ENCODE measurements at regions not wholly inside any gene's neighbourhood (a gene's known extent, or its start where the extent isn't known, plus 50 kb on each side); places are given as distances from the start of the nearest gene placed in this dataset.

DNA sequence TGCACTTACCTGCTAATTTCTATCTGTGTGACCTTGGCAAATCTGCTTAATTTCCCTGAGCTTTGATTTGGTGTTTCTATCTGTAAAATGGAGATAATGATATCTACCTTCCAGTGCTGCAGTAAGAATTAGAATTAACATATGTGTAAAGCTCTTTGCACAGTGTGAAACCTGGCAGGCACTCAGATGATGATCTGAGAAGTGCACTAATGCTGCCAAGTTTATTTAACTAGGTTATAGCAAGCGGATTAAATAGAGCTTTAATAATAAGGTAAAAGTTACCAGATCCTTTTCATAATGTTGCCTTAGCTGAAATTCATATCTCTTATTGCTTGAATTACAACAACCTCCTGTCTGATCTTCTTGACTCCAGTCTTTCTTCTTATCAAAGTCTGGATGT, 315.3 kb upstream of the CD180 start:
- in situ Hi-C loops (cut with HindIII; ENCODE audit: low sequenced_read_pairs) = no loop called here
- no peak overlapping the region for H3K4me3 ChIP-seq (ENCODE audit: low read depth, low read length)
- TF ChIP-seq, protein P1, sequence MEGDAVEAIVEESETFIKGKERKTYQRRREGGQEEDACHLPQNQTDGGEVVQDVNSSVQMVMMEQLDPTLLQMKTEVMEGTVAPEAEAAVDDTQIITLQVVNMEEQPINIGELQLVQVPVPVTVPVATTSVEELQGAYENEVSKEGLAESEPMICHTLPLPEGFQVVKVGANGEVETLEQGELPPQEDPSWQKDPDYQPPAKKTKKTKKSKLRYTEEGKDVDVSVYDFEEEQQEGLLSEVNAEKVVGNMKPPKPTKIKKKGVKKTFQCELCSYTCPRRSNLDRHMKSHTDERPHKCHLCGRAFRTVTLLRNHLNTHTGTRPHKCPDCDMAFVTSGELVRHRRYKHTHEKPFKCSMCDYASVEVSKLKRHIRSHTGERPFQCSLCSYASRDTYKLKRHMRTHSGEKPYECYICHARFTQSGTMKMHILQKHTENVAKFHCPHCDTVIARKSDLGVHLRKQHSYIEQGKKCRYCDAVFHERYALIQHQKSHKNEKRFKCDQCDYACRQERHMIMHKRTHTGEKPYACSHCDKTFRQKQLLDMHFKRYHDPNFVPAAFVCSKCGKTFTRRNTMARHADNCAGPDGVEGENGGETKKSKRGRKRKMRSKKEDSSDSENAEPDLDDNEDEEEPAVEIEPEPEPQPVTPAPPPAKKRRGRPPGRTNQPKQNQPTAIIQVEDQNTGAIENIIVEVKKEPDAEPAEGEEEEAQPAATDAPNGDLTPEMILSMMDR (IDR thresholded peaks at IDR 0.05; ENCODE audit: low read depth, low read length, missing control alignments) = no peak
- peak; percentile 57 for DNase-seq (ENCODE audit: low read depth)

GRCh38 chr5:67510204-67510603, 313.6 kb upstream of the CD180 start:
- TF ChIP-seq, protein P1 (IDR thresholded peaks at IDR 0.05; ENCODE audit: low read depth, low read length, missing control alignments) = no peak
- DNase-seq (ENCODE audit: low read depth) = no peak
- in situ Hi-C loops (cut with HindIII; ENCODE audit: low sequenced_read_pairs) = no loop called here

DNA sequence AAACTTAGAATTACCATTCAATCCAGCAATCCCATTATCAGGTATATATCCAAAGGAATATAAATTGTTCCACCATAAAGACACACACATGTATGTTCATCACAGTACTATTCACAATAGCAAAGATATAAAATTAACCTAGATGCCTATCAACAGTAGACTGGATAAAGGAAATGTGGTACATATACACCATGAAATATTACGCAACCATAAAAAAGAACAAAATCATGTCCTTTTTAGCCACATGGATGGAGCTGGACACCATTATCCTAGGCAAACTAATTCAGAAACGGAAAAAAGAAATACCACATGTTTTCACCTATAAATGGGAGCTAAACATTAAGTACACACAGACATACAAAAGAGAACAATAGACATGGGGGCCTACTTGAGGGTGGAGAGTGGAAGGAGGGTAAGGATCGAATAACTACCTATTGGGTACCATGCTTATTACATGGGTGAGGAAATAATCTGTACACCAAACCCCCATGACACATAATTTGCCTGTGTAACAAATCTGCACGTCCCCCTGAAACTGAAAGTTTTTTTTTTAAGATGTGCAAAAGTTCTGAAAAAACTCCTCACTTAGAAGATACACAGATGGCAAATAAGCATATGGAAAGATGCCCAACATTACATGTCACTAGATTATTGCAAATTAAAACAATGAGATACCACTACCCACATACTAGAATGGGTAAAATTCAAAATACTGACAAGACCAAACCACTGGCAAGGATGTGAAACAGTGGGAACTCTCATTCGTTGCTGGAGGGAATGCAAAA, 313.0 kb upstream of the CD180 start:
- in situ Hi-C loops (cut with HindIII; ENCODE audit: low sequenced_read_pairs) = no loop called here
- TF ChIP-seq, protein P1 (IDR thresholded peaks at IDR 0.05; ENCODE audit: low read depth, low read length, missing control alignments) = no peak
- H3K4me3 ChIP-seq (ENCODE audit: low read depth, low read length) = no peak overlapping the region
- no peak for DNase-seq (ENCODE audit: low read depth)

More at GRCh38 chr5:67510204-67510603, 313.6 kb upstream of the CD180 start:
- H3K4me3 ChIP-seq (ENCODE audit: low read depth, low read length) = no peak overlapping the region

DNA sequence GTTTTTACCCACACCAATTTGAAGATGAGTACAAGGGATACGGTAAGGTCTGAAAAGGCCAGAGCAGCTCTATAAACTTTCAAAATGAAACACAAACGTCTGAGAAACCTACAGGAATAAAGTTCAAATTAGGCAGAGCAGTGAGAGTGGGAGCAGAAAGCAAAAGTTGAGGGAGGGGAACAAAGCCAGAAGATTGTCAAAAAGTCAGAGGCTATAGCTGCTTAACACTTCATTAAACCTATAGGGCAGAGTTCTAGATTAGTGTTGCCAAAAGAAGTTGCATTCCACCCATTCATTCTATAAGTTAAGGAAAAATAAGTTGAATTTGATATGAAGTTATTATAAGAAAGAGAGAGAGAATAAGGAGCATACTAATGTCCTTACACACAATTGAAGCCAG, 309.6 kb upstream of the CD180 start:
- DNase-seq (ENCODE audit: low read depth) = no peak
- TF ChIP-seq, protein P1 (IDR thresholded peaks at IDR 0.05; ENCODE audit: low read depth, low read length, missing control alignments) = no peak
- in situ Hi-C loops (cut with HindIII; ENCODE audit: low sequenced_read_pairs) = no loop called here
- H3K4me3 ChIP-seq (ENCODE audit: low read depth, low read length) = no peak overlapping the region

DNA sequence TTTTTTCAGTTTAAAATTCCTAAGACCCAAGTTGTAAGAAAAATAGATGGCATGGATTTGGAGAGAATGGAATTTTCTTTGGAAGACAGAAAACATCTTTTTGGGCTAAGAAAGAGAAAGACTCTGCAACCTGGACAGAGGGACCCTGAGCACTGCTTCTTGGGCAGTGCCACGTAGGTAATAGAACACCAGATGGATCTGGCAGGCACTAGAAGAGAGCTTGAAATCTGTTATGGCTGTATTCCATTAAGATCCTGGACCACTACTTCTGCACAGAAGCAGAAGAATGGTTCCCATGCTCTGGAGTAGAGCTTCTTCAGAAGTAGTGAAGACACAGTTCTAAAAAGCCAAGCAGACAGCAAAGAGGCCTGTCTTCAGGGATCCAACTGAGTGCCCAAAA, 306.4 kb upstream of the CD180 start:
- no peak for DNase-seq (ENCODE audit: low read depth)
- TF ChIP-seq, protein P1 (IDR thresholded peaks at IDR 0.05; ENCODE audit: low read depth, low read length, missing control alignments) = no peak
- in situ Hi-C loops (cut with HindIII; ENCODE audit: low sequenced_read_pairs) = no loop called here
- no peak overlapping the region for H3K4me3 ChIP-seq (ENCODE audit: low read depth, low read length)

GRCh38 chr5:67496051-67496450, 299.5 kb upstream of the CD180 start:
- in situ Hi-C loops (cut with HindIII; ENCODE audit: low sequenced_read_pairs) = loop anchor here (25.0 kb wide), 1 partner anchor 741 kb away; no protein-coding TSS in a partner anchor
- no peak for DNase-seq (ENCODE audit: low read depth)
- TF ChIP-seq, protein P1 (IDR thresholded peaks at IDR 0.05; ENCODE audit: low read depth, low read length, missing control alignments) = no peak
- no peak overlapping the region for H3K4me3 ChIP-seq (ENCODE audit: low read depth, low read length)
